Erythroblast (primary cell): ENCODE measurements at regions not wholly inside any gene's neighbourhood (a gene's known extent, or its start where the extent isn't known, plus 50 kb on each side); places are given as distances from the start of the nearest gene placed in this dataset.

Source experiments
- DNase-seq, 2 experiments: peaks; one replicate each; lab custom pipeline; 2025; lab: John Stamatoyannopoulos, UW
- GATA1 ChIP-seq: IDR thresholded peaks from 2 replicates; pipeline ENCODE4 v1.6.1; 2011; ENCODE audit warnings: low read depth, mild to moderate bottlenecking, control low read depth, low read length, moderate library complexity
- POLR2A ChIP-seq: IDR thresholded peaks from 2 replicates; pipeline ENCODE4 v1.6.1; 2011; ENCODE audit warnings: mild to moderate bottlenecking, low read length

DNA sequence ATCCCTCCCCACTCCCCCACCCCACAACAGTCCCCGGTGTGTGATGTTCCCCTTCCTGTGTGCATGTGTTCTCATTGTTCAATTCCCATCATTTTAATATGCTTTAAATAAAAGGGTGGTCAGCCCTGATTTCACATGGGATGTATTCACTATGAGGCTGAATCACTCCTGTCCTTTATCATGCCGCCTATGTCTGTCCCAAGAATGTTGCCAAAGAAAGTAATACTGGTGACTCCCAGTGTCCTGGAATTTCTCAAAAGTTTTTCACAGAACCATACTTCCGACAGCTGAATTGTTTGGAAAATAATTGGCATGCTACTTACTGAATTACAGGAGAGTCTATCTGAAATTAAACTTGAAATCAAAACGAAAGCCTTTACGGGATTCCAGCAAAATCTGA, 217.7 kb downstream of the HAO1 start:
- DNase-seq, result no peak
- TF ChIP-seq POLR2A (no peak), GATA1 (no peak)

DNA sequence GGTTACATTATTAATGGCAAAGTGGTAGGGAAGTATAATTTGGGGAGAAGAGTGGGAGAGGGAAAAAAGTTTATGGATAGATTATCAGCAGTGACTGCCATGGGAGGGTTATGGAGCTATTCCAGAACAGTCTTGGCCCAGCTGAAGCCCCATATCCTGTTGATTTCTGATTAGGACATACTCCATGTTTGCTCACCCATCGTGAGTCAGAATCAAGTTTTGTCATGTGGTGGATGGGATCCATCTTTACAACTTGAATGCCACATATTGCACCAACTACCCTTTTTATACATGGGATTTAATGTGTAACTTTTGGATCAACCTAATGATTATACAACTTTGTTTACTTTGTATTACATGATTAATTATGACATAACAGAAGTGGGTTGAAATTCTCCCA, 217.0 kb downstream of the HAO1 start:
- TF ChIP-seq GATA1 (no peak), POLR2A (no peak)
- no peak for DNase-seq

DNA sequence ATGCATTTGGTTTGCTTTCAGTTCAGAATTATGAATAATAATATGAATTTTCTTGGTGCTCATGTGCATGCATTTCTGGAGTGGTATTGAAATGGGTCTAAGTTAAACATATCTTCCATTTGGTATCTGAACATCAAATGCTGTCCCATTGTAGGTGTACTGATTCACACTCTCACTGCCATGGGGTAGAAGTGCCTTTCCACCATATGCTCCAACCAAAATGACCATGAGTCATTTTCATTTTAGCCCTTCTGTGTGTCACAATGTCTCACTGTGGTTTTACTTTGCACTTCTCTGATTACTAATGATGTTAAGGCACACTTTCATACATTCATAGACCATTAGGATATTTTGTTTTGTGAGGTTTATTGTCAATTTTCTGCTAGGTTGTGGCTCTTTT, 211.9 kb downstream of the HAO1 start:
- no peak for DNase-seq
- TF ChIP-seq POLR2A, result no peak
- no peak for TF ChIP-seq GATA1

DNA sequence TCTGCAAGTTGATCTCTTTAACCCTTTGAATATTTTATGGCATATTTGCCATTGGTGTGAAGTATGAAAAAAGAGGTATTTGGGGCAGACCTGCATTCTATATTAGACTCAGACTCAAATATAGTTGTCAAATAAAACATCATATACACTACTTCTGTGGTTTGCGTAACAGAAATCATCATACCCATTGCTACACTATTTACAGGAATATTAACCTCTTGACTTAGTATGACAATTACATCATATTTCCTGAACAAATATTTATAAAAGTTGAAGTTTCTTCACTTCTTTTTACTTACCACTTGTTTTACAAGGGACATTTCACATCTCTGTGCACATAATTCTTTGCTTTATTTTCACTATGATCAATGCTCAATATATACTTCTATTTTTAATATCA, 206.0 kb downstream of the HAO1 start:
- TF ChIP-seq POLR2A (no peak), GATA1 (no peak)
- DNase-seq, result no peak

DNA sequence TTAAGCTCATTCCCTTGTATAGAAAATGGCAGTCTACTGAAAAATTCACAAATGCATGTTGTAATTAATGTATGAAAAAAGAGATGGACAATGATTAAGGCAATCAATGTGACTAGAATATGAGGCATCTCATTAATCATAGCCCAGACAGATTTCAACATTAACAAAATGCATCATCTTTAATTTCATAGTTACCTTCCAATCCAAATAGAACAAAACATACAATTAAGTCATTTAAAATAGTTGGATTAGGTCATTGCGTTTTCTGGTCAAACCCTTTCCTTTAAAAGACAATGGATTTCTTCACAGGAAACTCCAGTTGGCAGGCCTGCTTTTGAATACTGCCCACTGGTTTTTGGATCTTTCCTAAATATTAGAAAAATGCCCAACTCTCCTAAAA, 203.9 kb downstream of the HAO1 start:
- TF ChIP-seq POLR2A (no peak), GATA1 (no peak)
- no peak for DNase-seq

DNA sequence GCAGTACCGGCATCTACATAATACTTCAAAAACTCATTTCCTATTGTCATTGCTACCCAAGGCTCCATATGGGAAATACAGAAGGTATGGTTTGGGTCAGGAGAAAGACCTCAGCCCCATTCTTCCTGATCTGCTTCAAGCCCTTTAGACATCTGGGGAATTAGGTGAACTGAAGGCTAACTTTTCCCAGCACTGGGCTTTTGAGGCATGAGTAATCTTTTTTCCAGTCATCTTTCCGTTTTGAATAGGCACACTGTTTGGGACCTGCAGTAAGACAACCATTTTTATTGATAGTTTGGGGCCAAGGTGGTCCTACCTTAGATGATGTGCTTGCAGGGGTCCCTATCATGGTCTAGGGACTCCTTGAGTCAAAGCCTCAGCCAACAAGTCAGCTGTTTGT, 198.4 kb downstream of the HAO1 start:
- DNase-seq, result no peak
- no peak for TF ChIP-seq POLR2A
- no peak for TF ChIP-seq GATA1

DNA sequence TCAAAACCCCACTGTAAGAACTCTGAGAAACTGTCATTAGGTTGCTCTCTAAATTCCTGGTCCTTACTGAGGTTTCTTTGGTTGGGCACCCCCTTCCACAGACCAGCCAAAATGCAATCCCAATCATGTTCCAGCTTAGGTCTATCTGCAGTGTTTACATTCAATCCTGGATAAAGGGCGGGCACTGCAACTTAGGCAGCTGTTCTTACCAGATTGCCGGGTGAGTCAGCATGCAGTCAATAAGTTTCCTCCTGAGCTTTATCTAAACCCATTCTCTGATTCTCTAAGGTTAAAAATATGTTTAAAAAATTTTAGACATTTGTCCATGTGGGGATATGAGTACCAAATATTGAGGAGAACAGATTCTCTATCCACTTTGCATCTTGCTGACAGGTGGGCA, 197.8 kb downstream of the HAO1 start:
- TF ChIP-seq GATA1, result no peak
- no peak for TF ChIP-seq POLR2A
- no peak for DNase-seq

DNA sequence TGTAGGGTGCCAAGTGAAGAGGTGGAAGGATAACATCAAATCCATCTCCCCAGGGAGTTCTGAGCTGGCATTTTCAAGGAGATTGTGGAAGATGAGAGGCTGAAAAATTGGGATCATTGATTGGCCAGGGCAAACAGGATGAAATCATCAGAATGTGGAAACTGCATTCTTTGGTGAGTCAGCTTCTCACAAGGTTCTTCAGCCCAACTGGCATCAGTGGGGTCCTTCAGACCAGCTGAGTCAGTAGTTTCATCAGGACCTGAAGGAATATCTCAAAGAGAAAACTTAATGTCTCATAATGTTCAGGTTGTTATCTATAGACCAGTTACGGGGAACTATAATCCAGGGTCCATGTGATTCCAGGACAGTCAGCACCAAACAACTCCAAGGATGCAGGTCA, 195.8 kb downstream of the HAO1 start:
- no peak for TF ChIP-seq POLR2A
- no peak for TF ChIP-seq GATA1
- DNase-seq, result no peak

DNA sequence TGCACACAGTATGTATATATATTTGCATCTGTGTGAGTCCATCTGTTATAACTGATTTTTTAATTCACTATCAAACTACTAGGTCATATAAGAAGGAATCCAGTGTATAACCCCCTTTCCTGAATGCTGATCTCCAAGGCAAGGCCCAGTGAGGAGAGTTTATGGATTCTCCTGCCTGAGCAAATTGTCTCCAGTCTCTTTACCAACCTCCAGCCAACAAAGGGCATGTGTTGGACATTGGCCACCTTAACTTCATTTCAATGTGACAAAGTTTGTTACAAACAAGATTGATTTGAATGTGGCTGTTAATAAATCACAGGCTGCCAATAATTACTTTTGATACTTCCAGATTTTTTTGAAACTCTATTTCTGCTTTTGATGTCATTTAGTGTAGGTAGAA, 191.6 kb downstream of the HAO1 start:
- no peak for TF ChIP-seq GATA1
- no peak for TF ChIP-seq POLR2A
- DNase-seq, result no peak

DNA sequence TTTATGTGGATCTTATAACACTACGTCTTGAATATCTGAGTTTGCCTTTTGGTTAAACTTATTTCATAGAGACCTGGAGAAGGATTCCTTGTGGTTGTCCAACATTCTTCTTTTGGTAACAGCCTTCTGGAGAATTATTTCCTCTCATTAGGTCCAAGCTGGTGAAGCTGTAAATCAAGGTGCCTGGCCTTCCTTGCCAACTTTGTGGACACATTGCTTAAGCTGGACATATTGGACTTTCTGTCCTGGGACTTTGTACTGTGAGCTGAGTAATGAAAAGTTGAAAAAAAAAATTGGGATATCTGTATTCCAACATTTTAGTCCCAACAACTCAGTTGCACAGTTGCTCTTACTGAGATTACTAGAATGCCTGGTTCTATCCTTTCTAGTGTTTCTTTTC, 186.2 kb downstream of the HAO1 start:
- no peak for DNase-seq

DNA sequence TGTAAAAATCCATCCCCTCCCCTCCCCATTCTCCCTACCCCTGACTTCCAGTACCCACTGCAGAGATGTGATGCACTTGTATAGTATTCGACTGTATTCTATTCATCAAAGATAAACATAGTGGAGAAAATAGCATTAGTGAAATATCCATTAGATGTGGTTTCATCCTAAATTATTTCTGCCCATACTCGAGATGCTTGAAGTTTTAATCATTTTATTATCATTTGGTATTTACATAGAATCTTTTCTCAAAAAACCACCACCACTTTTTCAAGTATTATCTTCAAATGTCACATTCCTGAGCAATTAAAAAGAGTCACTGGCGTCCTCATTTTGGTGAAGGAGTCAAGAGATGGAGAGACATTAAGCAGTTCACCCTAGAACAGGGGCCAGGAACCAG, 181.9 kb downstream of the HAO1 start:
- TF ChIP-seq POLR2A (no peak), GATA1 (no peak)
- DNase-seq, result no peak

More for the DNA sequence above, 186.2 kb downstream of the HAO1 start:
- TF ChIP-seq GATA1 (no peak), POLR2A (no peak)

DNA sequence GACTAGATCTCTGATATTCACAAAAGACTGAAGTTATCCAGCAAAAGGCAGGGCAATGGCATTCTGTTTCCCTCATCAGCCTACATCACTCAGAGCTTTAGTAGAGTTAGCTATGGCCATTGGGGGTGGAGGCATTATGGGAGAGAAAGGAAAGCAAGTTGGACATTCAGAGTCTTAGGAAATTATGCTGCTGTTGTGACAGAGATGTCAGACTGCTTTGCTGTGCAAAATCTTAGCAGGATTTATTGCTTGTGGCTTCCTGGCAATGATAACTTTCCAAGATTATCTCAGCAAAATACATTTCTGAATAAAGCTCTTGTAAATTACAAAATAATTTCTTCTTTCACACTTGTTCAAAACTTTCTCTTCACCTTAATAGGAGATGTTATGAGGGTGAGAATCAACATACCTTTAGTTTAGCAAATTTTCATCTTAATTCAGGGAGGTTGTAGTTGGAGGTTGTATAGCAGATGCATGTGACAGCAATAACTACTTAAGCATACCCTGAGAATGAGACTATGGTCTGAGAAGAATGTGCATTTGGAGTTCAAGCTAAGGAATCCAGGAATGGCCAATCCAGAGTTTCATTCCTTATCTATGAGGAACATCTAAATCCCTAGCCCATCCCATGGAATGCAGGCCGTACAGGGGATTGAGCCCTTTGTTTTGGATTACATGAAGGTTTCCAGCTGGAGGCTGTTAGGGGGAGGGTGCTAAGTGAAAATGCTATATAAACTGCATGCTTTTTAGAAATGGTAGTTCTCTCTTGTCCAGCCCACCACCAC, 179.8 kb downstream of the HAO1 start:
- TF ChIP-seq POLR2A (no peak), GATA1 (no peak)
- DNase-seq, result no peak

DNA sequence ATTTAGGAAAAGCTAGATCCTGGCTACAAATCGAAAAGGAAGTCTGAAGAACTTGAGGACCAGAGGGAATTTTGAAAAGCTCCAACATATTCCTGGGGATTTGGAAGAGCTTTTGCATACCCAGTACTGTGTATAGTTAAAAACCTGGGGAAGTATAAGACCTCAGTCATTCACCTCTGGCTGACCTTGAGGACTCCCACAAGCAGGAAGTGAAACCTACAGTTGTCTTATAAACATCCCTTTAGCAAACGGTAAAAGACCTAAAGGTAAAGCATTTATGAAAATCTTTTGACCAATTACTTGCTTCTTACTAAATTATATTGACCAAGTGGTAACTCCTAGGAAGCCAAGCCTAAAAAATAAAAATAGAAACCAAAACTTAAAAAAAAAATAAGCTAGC, 175.0 kb downstream of the HAO1 start:
- TF ChIP-seq POLR2A (no peak), GATA1 (no peak)
- DNase-seq, result no peak

DNA sequence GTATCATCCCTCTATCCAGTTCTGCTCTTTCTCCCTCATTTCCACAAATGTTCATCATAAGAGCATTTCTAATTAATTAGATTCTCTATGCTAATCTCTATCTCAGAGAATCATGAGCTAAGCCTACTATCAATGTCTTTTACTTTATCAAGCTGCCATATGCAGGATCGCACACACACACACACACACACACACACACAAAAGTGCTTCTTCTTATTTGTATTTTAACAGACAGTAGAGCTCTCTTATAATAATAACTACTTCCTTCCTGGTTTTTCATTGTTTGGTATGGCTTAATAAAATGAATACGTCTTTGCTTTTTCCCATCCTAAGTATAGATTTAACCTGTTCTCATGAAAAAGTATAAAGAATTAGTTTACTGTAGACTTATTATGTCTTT, 170.2 kb downstream of the HAO1 start:
- DNase-seq, result no peak
- TF ChIP-seq GATA1 (no peak), POLR2A (no peak)

DNA sequence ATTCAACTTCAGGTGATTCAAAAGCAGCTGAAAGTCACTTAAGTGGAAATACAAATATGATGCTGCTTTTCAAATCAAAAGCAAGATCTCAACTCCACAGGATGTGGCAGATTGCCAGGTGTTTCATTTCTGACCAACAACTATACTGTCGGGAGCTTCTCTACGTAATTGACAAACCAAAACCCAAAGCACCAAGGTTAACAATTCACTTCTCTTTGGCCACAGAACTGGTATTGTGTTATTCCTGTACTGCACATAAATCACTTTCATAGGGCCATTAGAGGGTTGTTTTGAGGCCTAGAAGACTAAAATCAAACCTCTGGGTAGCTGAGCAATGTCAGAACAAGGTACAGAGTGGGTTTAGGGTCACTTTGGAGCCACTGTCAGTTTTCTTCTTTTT, 169.7 kb downstream of the HAO1 start:
- DNase-seq, result no peak
- TF ChIP-seq POLR2A, result no peak
- TF ChIP-seq GATA1, result no peak

DNA sequence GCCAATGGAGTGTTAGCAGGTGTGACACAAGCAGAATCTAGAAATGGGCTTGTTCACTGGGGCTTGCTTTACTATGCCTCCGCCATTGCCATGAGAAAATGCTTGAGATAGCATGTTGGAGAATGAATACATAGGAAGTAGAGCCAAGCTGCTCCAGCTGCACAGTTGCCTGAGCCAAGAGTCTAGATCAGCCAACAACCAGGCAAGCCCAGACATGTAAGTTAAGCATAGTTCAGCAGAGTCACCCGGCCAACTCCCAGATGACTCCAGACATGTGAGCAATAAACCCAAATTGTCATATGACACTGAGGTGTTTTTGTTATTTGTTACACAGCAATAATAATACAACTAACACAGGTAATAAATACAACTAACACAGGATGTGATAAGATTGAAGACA, 167.9 kb downstream of the HAO1 start:
- TF ChIP-seq GATA1 (no peak), POLR2A (no peak)
- no peak for DNase-seq
